ENCODE measurements at regions not wholly inside any gene's neighbourhood (a gene's known extent, or its start where the extent isn't known, plus 50 kb on each side); places are given as distances from the start of the nearest gene placed in this dataset.

- TF ChIP-seq REST (IDR thresholded peaks at IDR 0.05; ENCODE audit: unreplicated experiment) (no peak), JUNB (IDR thresholded peaks at IDR 0.05; ENCODE audit: unreplicated experiment) (no peak), ETS1 (IDR thresholded peaks at IDR 0.05) (no peak), NANOG (IDR thresholded peaks at IDR 0.05; ENCODE audit: borderline replicate concordance) (no peak), CREB1 (CRISPR knock-in tag; IDR thresholded peaks at IDR 0.05; ENCODE audit: low read depth) (no peak), ZNF114 (CRISPR knock-in tag; IDR thresholded peaks at IDR 0.05) (no peak), EZH2 (IDR thresholded peaks at IDR 0.05; ENCODE audit: low read depth, unreplicated experiment) (no peak), EZH2phosphoT487 (IDR thresholded peaks at IDR 0.05; ENCODE audit: unreplicated experiment) (no peak)
Observed at GRCh38 chr10:105761576-105762260, 1120.6 kb downstream of the SORCS3 start (continued).

GRCh38 chr10:105759669-105760068 is 1118.6 kb downstream of the SORCS3 start:
- H3K36me3 Mint-ChIP-seq (ENCODE audit: low read depth): no peaks in the 10 kb centered on the region
- no peak overlapping the region for H3K27ac Mint-ChIP-seq
- no peak overlapping the region for H3K4me3 ChIP-seq
- no peaks in the 10 kb centered on the region for H3F3A ChIP-seq (replicated peaks; ENCODE audit: low read depth)
- H3K27me3 Mint-ChIP-seq (ENCODE audit: insufficient read depth, low read depth, poor library complexity): no peaks in the 10 kb centered on the region
- no peaks in the 10 kb centered on the region for H3K79me2 ChIP-seq (replicated peaks; ENCODE audit: insufficient read depth)
- H3K4me2 ChIP-seq: no peak overlapping the region
- no peaks in the 10 kb centered on the region for H3K9me2 ChIP-seq (ENCODE audit: insufficient read depth)
- H2AFZ ChIP-seq: no peak overlapping the region
- DNase-seq (ENCODE audit: low spot score) (no peak), ATAC-seq (peak; percentile 67)
- H3K9me3 Mint-ChIP-seq: no peaks in the 10 kb centered on the region
- H3K27ac ChIP-seq (ENCODE audit: low read depth): no peak overlapping the region
- H3K4me3 Mint-ChIP-seq: no peak overlapping the region
- H3K27me3 ChIP-seq (ENCODE audit: insufficient read depth): no peaks in the 10 kb centered on the region
- H3K4me1 ChIP-seq (ENCODE audit: insufficient read depth): no peaks in the 10 kb centered on the region
- no peaks in the 10 kb centered on the region for H3K36me3 ChIP-seq (ENCODE audit: insufficient read depth)
- no peaks in the 10 kb centered on the region for H4K20me1 ChIP-seq (replicated peaks; ENCODE audit: insufficient read depth)
- H3K4me1 Mint-ChIP-seq: peaks cover 9% of the 10 kb centered on the region; the same call in 2 of the 3 replicates
- TF ChIP-seq CREB1 (CRISPR knock-in tag; IDR thresholded peaks at IDR 0.05; ENCODE audit: low read depth) (no peak), ZNF331 (CRISPR knock-in tag; IDR thresholded peaks at IDR 0.05; ENCODE audit: low read depth) (no peak), ETS1 (IDR thresholded peaks at IDR 0.05) (no peak), POLR2AphosphoS5 (IDR thresholded peaks at IDR 0.05; ENCODE audit: low read depth) (no peak), REST (IDR thresholded peaks at IDR 0.05; ENCODE audit: unreplicated experiment) (no peak), STAT1 (IDR thresholded peaks at IDR 0.05; ENCODE audit: unreplicated experiment) (no peak), EZH2 (IDR thresholded peaks at IDR 0.05; ENCODE audit: low read depth, unreplicated experiment) (no peak), EZH2phosphoT487 (IDR thresholded peaks at IDR 0.05; ENCODE audit: unreplicated experiment) (no peak), NANOG (IDR thresholded peaks at IDR 0.05; ENCODE audit: borderline replicate concordance) (no peak)

Measured in GM23338 (cell line).